GM18498 (cell line): ENCODE measurements at regions not wholly inside any gene's neighbourhood (a gene's known extent, or its start where the extent isn't known, plus 50 kb on each side); places are given as distances from the start of the nearest gene placed in this dataset.

Source experiments
- ATAC-seq: cut with Tn5 transposase; IDR thresholded peaks from one replicate; pipeline ENCODE4 v1.9.1; 2021; ENCODE audit warnings: mild to moderate bottlenecking, moderate library complexity; ENCODE audit not compliant: unreplicated experiment

DNA sequence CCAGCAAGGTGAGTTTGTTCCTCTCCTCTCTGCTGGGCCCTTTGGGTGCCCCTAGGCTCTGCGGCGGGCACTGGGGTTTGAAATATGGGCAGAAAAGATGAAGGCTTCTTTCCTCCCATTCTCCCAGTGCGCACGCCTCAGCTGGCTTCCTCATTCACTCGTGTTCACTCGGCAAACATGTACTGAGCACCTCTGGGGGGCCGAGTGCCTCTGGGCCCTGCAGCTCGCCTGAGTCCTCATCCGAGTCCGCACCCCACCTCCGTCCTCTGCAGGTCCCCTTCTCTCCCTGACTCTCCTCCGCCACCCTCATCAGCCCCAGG lies 98.5 kb upstream of the RUNX3 start:
- ATAC-seq: no peak

GRCh38 chr1:25027822-25028586 lies 97.9 kb upstream of the RUNX3 start:
- ATAC-seq: no peak

DNA sequence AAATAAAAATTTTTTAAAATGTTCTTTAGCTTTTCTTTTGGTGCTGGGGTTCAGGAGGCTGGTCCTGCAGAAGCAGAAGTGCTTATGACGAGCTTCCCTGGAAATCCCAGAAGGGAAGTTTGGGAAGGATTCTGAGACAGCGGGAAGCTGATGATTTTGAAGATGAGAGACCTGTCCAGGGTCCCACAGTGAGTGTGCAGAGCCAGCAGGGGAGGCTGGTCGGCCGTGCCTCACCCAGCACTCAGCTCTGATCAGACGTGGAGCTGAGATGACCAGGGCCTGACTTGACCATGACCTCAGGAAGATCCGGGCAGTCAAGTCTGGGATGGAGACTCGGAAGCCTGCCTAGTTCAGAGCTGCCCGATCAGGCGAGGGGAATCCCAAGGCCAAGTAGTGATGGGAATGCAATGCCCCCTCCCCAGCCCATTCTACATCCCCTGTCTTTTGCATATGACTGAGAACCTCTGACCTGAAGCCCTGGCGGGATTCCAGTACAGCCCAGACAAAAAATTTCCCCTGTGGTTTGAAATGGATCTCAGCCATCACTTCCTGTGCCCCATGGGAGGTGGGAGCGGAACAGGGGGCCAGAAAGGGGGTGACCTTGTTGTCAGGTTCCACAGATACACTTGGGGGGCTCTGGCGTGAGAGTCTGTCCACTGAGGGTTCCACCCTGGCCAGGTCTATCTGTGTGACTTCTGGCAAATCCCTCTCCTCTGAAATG lies 96.8 kb upstream of the RUNX3 start:
- ATAC-seq: no peak

- no peak for ATAC-seq
These were observed 96.2 kb upstream of the RUNX3 start for GRCh38 chr1:25026304-25026703.

GRCh38 chr1:25024615-25025350 lies 94.7 kb upstream of the RUNX3 start:
- ATAC-seq: no peak

GRCh38 chr1:25023826-25024225 lies 93.8 kb upstream of the RUNX3 start:
- no peak for ATAC-seq

DNA sequence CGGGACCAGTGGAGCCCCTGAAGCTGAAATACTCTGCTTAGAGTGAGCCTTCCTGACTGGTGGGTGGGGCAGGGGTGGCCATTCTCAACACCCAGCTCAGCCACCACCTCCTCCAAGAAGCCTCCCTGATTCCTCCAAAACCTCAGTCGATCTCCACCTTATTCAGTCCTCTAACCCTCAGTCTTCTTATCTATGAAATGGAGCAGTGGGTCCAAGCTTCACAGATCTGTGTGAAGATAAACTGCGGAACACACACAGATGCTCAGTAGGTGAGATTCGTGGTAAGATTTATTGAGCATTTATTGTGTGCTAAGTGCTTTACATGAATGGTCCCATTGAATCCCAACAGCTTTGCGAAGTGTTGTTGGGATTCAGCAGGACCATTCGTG lies 93.1 kb upstream of the RUNX3 start:
- ATAC-seq: no peak

DNA sequence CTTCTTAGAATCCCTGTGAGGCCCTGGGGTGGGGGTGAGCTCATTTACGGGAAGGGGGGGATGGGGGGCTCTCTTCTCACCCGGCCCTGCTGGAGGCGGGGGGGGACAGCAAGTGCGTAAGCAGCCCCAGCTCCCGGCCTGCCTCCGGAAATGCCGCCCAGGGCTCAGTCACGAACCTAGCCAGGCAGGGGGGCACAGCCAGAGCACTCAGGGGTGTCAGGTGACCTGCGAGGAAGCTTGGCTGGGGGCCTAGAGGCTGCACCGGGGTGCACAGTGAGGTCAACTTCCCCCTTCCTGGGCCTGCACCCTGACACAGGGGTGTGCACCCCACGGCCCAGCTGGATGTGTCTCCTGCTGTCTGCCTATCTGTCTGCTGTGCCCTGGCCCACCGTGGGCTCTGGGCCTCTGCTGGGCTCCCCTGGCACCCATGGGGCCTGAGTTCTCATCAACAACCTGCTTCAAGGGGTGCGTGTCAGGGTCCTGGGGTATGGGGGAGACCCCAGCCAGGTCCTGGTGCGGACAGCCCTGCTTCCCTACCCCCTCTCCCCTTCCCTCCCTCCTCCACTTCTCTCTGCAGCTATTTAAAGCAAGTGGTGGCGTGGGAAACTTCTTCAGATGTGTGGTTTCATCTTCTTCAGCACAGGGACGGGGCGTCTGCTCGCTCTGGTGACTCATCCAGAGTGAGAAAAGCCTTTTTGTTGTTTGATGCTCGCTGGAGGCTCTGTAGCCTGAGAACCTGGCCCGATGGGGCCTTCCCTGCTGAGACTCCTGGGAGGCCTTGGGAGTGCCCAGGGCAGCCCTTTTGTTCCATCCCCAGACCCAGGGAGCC lies 92.5 kb upstream of the RUNX3 start:
- ATAC-seq: peak; percentile 79

DNA sequence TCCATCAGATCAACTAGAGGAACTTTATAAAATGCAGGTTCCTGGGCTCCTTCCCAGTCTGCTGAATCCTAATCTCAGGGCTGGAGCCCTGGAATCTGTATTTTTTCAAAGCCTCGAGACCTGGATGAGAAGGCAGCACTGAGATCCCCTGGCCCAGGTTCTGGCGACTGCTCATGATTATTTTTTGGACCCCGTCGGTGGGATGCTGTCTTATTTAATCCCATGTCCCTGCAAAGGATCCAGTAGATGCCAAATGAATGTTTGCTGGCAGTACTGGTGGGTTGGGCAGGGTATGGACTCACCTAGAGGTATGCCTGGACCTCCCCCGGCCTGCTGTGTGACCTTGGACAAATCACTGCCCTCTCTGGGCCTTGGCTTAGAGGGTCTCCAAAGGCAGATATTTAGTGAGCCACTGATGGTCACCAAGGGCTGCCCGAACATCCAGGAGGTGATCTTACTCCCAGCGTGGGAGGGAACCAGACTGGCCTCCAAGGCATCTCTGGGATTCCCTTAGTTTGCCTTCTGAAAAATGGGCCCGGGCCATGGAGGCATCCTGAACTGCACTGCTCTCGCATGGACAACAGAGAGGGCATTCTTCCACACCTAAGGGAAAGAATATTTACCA lies 91.6 kb upstream of the RUNX3 start:
- ATAC-seq: no peak

DNA sequence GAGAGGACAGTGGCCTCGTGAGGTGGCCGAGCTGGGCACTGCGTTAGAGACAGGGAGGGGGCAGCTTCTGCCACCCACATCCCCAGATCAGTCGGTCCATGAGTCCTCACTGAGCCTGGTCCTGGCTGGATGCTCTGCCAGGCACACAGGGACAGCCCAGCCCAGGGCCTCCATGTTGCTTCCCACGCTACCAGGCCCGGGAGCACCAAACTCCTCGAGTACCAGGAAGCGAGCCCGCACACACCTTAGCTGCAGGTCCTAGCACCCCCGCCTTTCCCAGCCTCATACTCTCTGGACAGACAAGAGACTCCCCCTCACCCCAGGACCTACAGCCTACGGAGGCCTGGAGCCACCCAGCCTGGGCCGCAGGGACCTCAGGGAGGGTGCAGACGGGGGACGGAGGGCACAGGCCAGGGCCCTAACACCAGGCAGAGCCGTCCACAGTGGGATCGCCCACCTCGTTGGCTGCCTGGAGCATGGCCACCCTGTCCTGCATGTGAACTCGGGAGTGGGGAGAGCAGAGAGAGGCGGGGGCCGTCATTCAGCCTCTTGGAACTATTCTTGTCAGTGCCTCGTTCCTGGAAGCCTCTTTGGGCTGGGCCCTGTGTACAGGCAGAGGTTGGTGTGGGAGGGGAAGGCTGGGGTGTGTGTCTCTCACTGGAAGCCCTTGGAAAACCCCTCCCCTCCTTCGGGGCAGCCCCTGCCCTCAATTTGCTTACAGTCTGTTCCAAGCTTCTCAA lies 90.9 kb upstream of the RUNX3 start:
- ATAC-seq: no peak

DNA sequence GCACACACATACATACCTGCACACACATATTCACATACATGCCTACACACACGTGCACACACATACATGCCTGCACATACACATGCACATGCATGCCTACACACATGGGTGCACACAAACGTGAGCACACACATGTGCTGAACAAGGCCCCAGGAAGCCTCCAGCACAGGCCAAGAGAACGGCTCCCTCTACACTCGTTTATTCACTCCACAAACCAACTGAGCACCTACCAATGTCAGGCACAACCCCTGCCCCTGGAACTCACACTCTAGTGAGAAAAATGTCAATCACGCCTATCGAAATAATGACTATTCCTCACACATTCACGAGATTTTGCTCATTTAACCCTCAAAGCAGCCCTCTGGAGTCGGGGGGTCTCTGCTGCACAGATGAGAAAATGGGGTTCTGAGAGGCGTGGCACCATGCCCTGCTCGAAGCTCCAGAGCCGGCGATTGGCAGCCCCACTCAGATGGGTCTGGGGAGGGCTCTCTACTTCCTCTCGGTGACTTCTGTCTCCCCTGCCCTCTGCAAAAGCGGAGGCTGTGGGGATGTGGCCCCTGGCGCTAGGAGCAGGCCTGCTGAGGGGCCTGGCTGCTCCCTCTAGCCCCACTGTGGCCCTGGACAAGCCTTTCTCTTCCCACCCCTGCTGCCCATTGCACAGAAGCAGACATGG lies 90.2 kb upstream of the RUNX3 start:
- ATAC-seq: no peak

GRCh38 chr1:25019337-25020172 lies 89.5 kb upstream of the RUNX3 start:
- peak; percentile 47 for ATAC-seq

- no peak for ATAC-seq
These were observed 88.9 kb upstream of the RUNX3 start for GRCh38 chr1:25018943-25019336.

- no peak for ATAC-seq
These were observed 88.1 kb upstream of the RUNX3 start for GRCh38 chr1:25018110-25018735.

DNA sequence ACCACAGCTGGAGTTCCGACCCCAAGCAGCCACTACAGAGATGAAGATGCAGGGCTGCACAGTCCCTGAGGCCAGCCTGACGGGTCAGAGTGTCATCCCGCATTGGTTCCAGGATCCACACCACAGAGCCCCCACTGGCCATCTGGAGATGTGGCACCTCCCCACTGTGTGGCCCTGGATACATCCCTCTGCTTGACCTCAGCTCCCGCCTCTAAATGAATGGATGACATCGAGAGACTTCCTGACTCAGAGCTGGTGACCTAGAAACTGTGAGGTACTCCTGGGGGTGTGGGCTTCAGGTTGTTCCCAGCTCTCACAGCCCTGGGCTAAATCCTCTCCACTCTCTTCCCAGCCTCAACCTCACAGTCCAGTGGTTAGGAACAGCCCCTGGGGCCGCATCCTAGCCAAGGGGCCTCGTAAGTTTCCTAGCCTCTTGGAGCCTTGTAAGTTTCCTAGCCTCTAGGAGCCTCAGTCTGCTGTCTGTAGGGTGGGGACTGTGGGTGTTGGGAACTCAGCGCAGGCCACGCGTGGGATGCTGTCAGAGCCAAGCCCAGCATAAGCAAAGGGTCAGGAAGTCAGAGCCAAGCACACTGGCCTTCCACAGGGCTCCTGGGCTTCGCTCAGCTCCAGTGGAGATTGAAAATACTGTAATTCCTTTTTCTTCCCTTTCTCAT lies 87.5 kb upstream of the RUNX3 start:
- ATAC-seq: no peak

- no peak for ATAC-seq
These were observed 83.2 kb upstream of the RUNX3 start for GRCh38 chr1:25012966-25013962.
